HG03432 (cell line): ENCODE measurements at regions not wholly inside any gene's neighbourhood (a gene's known extent, or its start where the extent isn't known, plus 50 kb on each side); places are given as distances from the start of the nearest gene placed in this dataset.

Experiments used
- ATAC-seq: cut with Tn5 transposase; IDR thresholded peaks from one replicate; pipeline ENCODE4 v1.9.1; 2021; ENCODE audit warnings: mild to moderate bottlenecking, moderate library complexity; ENCODE audit not compliant: unreplicated experiment

GRCh38 chr3:72153477-72154314 lies 368.7 kb upstream of the PROK2 start:
- ATAC-seq = no peak

- no peak for ATAC-seq
These were observed 367.9 kb upstream of the PROK2 start for GRCh38 chr3:72152551-72153476.

DNA sequence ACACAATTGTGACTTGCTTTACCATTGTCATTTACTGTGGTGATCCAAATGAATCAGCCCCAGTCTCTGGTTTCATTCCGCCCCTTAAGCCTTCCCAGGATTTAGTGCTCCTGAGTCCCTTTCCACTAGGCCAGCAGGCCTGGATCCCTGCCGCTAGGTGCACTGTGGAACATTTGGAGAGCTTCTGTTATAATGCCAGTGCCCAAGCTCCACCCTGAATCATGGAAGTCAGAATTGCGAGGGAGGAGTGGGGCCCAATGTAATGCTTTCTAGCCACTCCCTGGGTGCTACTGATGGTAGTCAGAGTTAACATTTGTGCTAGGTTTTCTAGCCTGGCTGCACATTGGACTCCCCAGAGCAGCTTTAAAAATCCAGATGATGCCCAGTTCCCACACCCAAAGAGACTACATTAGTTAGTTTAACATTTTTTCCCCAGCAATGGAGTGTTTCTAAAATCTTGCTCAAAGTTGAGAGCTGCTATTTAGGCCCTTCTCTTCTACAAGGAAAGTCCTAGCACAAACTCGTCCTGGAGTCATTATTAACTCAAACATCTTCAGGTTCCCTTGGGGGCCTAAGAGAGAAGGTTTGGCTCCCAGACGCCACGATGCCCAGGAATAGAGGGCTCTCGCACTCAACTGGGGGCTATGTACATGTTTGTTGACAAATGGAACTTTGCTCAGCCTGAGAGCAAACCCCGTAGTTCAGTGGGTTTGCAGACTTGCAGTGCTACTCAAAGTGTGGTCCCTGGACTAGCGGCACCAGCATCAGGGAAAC lies 366.7 kb upstream of the PROK2 start:
- ATAC-seq = no peak

GRCh38 chr3:72150634-72151412 lies 365.9 kb upstream of the PROK2 start:
- ATAC-seq = no peak

- ATAC-seq = no peak
These were observed 364.8 kb upstream of the PROK2 start for GRCh38 chr3:72149645-72150300.

DNA sequence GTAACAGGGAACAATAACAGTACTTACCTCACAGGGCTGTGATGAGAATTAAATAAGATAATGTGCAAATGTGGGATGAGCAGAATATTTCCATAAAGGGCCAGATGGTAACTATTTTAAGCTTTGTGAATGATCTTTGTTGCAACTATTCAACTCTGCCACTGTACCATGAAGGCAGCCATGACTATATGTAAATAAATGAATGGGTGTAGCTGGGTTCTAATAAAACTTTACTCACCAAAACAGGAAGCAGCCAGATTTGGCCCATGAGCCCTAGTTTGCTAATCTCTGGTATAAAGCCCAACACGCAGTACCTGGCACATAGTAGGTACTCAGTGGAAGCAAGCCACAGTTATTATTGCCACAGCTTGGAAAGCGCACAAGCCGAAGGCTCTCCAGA lies 362.7 kb upstream of the PROK2 start:
- ATAC-seq = no peak

DNA sequence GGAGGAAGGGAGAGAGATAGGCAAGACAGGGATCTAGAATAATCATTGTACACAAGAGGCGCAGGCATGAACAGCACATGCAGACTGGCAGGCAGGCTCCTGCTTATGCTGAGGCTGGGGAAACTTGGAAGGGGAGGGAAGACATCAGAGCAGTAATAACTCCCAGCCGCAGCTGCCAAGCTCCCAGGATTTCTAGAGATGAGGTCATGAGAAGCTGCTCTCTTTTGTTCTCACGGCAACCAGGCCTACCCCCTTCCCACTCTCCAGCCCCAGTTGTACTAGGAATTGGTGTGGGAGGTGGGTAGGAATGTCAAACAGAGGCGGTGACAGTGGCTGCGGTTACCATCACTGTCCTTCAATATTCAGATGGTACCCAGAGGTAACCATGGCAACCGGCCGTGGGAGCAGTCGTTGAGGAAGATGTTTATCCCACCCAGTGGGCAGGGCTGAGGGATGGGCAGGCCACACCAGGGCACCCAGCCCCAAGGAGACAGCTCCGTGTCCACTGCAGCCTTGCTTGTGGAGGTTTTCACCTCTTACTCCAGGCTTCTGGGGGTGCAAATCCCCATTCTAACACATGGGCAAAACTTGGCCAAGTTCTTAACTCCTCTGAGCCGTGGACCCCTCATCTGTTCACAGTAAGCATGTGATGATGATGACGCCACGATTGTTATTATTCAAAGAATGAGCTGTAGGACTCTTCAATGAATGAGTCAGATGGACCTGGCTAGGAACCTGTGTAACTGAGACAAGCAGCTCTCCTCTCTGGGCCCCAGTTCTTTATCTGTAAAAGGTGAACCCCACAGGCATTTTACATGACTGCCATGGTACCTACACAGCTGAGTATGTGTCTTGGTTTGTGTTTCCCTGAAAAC lies 360.8 kb upstream of the PROK2 start:
- ATAC-seq = no peak

DNA sequence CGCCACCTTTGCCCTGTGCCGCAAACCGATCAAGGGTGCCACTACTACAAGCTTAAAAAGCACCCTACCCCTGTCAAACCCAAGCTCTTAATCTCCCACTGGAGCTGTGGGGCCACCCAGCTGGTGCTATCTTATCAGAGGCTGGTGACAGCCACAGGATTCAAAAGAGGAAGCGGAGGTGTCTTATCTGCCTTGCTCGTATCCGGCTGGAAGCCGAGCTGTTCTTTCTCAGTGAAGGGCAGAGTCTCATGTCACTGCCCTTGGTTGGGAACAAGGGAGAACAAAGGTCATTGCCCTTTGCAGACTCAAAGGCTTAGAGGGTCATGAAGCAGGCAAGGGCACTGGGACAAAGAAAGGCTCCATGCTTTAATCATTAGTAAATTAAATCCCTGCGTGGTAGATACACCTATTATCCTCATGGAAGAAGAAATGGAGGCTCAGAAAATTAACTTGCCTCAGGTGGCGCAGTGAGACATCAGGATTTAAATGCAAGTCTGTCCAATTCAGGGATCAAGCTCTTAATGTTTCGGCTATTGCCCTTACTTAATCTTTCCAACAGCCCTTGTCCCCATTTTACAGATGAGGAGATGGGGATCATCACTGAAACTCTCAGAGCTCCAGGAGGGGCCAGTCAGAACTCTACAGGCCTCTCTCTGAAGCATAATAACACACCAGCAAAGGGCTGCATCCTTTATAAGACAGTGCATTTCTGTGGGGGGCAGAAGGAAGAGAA lies 360.0 kb upstream of the PROK2 start:
- peak; percentile 86 for ATAC-seq

GRCh38 chr3:72143966-72144717 lies 359.2 kb upstream of the PROK2 start:
- no peak for ATAC-seq

- no peak for ATAC-seq
These were observed 358.4 kb upstream of the PROK2 start for GRCh38 chr3:72143322-72143721.

- ATAC-seq = no peak
These were observed 357.1 kb upstream of the PROK2 start for GRCh38 chr3:72142028-72142427.

DNA sequence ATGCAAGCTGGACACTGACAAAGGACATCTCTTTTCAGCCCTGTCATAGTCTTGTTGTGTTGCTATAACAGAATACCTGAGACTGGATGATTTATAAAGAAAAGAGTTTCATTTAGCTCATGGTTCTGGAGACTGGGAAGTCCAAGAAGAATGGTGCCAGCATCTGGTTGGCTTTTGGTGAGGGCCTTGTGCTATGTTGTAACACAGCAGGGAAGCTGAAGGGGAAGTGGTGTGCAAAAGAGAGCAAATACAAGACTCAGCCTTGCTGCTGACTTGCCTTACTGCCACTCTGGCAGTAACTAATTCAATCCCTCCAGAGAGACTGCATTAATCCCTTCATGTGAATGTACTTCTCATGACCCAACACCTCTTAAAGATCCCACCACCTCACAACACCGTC lies 356.3 kb upstream of the PROK2 start:
- ATAC-seq = no peak

DNA sequence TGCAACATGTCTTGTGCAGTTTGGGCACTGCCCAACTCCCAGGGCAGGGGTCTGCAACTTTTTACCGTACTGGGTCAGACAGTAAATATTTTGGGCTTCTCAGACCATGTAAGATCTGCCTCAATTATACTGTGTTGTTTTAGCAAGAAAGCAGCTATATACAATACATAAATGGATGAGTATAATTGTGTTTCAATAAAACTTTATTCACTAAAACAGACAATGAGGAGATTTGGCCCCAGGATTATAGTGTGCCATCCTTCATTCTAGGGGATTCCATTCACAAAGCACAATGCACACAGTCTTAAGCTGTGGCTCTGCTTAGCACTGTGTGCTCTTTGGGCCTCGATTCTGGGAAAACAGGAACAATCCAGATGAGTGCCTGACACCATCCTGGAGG lies 354.4 kb upstream of the PROK2 start:
- ATAC-seq = no peak

DNA sequence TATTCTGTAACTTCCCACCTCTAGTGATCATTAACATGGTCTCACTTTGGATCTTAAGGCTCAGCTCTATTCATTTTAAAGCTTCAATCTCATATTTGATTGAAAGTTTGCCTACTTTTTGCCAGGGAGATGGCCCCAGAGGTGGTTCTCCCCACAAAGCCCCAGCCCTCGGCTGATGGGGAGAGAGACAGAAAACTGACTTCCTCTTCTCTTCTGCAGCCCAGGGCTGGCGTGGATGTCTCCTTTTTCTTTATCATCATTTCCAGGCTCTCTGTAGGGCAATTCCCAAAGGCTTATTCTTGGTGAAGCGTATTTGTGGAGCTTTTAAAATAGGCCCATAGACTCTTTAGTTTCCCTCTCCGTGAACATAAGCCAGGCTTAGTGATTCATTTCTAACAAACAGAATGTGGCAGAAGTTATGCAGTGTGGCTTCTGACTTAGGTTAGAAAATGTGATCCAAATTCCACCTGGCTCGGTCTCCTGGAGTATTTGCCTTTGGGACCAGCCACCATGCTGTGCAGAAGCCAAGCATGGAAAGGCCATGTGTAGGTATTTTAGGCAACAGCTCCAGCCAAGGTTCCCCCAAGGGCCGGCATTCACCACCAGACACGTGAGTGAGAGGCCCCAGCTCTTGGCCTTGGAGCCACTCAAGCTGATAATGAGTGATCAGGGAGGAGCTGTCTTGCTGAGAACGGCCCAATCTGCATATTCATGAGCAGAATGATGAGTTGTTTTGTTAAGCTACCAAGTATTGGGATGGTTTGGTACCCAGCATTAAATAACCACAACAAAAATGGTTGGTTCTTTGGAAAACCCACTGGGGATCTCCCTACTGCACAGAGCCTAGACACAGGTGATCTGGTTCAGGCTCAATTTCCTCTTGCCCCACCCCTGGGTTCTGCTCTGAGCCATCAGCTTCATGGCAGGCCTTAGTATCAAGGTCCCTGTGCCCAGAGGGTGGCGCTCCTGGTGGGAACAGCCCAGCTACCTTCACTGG lies 353.2 kb upstream of the PROK2 start:
- ATAC-seq = no peak

- ATAC-seq = no peak
These were observed 350.7 kb upstream of the PROK2 start for GRCh38 chr3:72135636-72136035.

- ATAC-seq = peak; percentile 65
These were observed 350.1 kb upstream of the PROK2 start for GRCh38 chr3:72134989-72135451.
